ENCODE measurements at regions not wholly inside any gene's neighbourhood (a gene's known extent, or its start where the extent isn't known, plus 50 kb on each side); places are given as distances from the start of the nearest gene placed in this dataset.

DNA sequence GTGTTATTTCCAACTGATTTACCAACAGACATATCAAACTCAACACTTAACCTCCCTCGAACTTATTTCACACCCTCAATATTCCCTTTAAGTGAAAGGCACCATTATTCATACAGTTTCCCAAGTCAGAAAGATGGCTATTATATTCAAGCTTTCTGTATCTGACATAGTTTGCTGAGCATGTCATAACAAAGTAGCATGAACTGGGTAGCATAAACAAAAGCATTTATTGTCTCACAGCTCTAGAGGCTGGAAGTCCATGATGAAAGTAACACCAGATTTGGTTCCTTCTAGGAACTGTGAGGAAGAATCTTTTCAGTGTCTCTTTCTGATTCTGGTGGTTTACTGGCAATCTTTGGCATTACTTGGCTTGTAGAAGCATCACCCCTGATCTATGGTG is 1388.6 kb downstream of the TECRL start:
- TF ChIP-seq, protein P1, sequence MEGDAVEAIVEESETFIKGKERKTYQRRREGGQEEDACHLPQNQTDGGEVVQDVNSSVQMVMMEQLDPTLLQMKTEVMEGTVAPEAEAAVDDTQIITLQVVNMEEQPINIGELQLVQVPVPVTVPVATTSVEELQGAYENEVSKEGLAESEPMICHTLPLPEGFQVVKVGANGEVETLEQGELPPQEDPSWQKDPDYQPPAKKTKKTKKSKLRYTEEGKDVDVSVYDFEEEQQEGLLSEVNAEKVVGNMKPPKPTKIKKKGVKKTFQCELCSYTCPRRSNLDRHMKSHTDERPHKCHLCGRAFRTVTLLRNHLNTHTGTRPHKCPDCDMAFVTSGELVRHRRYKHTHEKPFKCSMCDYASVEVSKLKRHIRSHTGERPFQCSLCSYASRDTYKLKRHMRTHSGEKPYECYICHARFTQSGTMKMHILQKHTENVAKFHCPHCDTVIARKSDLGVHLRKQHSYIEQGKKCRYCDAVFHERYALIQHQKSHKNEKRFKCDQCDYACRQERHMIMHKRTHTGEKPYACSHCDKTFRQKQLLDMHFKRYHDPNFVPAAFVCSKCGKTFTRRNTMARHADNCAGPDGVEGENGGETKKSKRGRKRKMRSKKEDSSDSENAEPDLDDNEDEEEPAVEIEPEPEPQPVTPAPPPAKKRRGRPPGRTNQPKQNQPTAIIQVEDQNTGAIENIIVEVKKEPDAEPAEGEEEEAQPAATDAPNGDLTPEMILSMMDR (conservative IDR thresholded peaks at IDR 0.05; ENCODE audit: low read depth, low read length): no peak
- no peak for TF ChIP-seq EZH2 (IDR thresholded peaks at IDR 0.05; ENCODE audit: borderline replicate concordance, low read depth, low read length, poor library complexity, severe bottlenecking)

All from A673 (cell line).